ENCODE measurements at regions not wholly inside any gene's neighbourhood (a gene's known extent, or its start where the extent isn't known, plus 50 kb on each side); places are given as distances from the start of the nearest gene placed in this dataset.
"Not testable (repeated sequence)": the region's sequence is repeated elsewhere in the genome, so short reads cannot be mapped to it uniquely, and the experiment has no call there.

- no peak for DNase-seq
These were observed 215.6 kb upstream of the MAP2 start for GRCh38 chr2:209208211-209208610.

- no peak for DNase-seq
These were observed 213.9 kb upstream of the MAP2 start for GRCh38 chr2:209209943-209210342.

DNA sequence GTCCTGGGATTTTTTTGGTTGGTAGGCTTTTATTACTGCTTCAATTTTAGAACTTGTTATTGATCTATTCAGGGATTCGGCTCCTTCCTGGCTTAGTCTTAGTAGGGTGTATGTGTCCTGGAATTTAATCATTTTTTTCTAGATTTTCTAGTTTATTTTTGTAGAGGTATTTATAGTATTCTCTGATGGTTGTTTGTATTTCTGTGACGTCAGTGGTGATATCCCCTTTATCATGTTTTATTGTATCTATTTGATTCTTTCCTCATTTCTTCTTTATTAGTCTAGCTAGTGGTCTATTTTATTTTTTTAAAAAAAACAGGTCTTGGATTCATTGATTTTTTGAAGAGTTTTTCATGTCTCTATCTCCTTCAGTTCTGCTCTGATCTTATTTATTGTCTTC, 193.3 kb upstream of the MAP2 start:
- no peak for DNase-seq

- DNase-seq: no peak
These were observed 187.5 kb upstream of the MAP2 start for GRCh38 chr2:209236377-209236776.

GRCh38 chr2:209238765-209239584, 184.9 kb upstream of the MAP2 start:
- no peak for DNase-seq

DNA sequence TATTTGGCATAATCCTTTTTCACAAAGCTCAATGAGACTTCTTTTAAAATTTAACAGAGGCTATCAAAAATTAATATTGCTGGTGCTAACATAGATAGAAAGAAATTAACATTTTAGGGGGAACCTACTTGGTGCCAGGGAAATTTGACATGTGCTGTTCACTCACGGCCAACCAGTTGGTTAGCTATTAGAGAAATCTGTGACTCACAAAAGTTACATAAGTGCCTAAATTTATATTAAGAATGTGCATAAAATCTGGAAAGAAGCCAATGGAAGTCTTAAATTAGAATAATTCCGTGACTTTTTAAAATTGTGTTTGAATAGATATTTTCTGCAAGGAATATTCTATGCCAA, 184.3 kb upstream of the MAP2 start:
- no peak for DNase-seq

GRCh38 chr2:209240204-209240603, 183.6 kb upstream of the MAP2 start:
- DNase-seq: no peak

GRCh38 chr2:209253544-209253943, 170.3 kb upstream of the MAP2 start:
- DNase-seq: no peak

DNA sequence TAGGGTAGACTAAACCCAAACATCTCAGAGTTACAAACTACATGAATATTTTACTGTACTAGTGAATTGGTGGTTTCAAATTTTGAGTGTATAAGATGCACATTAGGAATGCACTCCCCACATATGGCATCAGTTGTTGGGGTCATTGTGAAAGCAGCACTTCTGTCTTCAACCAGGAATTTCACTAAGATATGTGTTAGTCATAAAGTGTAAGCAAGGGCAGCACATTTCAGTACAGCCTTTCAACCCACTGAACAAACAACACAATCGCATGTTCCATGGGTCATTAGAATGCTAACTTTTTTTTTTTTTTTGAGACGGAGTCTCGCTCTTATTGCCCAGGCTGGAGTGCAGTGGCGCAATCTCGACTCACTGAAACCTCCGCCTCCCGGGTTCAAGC, 164.1 kb upstream of the MAP2 start:
- no peak for DNase-seq

DNA sequence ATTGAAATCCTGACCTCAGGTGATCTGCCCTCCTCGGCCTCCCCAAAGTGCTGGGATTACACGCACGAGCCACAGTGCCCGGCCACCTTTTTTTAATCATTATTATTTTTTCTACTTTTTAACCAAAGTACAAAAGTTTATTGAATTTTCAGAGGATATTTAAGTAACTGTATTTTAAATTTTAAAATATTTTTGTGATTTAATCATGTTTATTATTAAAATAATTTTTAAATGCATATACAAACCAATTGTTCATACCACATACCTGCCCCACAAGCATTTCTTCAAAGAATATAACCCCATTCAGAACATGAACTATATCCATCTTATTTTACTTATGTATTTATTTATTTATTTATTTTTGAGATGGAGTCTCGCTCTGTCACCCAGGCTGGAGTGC, 163.6 kb upstream of the MAP2 start:
- DNase-seq: no peak

DNA sequence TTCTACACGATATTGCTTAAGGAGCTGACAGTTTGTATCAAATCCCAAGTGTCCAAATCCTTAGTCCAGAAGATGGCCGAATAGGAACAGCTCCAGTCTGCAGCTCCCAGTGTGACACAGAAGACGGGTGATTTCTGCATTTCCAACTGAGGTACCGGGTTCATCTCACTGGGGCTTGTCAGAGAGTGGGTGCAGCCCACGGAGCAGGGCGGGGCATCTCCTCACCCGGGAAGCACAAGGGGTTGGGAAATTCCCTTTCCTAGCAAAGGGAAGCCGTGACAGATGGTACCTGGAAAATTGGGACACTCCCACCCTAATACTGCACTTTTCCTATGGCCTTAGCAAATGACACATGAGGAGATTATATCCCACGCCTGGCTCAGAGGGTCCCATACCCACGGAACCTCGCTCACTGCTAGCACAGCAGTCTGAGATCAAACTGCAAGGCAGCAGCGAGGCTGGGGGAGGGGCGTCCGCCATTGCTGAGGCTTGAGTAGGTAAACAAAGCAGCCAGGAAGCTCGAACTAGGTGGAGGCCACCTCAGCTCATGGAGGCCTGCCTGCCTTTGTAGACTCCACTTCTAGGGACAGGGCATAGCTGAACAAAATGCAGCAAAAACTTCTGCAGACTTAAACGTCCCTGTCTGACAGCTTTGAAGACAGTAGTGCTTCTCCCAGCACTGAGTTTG, 162.3 kb upstream of the MAP2 start:
- DNase-seq: not testable (repeated sequence)

- no peak for DNase-seq
These were observed 154.8 kb upstream of the MAP2 start for GRCh38 chr2:209269024-209269423.

DNA sequence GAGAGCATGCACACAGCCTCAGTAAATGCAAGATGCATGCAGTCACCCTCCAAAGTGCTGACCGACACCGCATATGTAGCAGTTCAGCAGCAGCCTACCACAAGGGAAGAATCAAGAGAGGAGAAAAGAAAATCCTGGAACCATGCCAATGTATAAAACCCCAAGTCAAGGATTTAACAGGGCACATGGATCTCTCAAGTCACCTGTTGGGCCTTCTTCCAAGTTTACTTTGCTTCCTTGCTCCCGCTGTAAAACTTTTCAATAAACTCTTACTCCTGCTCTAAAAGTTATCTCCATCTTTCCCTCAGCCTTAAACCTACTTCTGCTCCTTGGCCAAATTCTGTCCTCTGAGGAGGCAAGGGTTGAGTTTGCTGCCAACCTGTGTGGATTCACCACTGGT, 147.8 kb upstream of the MAP2 start:
- DNase-seq: no peak

- DNase-seq: no peak
These were observed 146.4 kb upstream of the MAP2 start for GRCh38 chr2:209277444-209277843.

GRCh38 chr2:209298601-209299000, 125.2 kb upstream of the MAP2 start:
- DNase-seq: no peak

- not testable (repeated sequence) for DNase-seq
These were observed 124.4 kb upstream of the MAP2 start for GRCh38 chr2:209299478-209299877.

DNA sequence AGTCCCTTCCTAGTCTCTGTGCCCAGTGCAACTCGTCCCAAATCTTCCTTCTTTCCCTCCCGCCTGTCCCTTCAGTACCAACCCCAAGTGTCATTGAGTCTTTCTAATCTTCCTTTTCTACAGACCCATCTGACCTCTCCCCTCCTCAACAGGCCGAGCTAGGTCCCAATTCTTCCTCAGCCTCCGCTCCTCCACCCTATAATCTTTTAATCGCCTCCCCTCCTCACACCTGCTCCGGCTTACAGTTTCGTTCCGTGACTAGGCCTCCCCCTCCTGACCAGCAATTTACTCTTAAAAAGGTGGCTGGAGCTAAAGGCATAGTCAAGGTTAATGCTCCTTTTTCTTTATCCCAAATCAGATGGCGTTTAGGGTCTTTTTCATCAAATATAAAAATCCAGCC, 123.1 kb upstream of the MAP2 start:
- DNase-seq: not testable (repeated sequence)

- no peak for DNase-seq
These were observed 118.8 kb upstream of the MAP2 start for GRCh38 chr2:209305026-209305425.

- no peak for DNase-seq
These were observed 118.1 kb upstream of the MAP2 start for GRCh38 chr2:209305746-209306196.

DNA sequence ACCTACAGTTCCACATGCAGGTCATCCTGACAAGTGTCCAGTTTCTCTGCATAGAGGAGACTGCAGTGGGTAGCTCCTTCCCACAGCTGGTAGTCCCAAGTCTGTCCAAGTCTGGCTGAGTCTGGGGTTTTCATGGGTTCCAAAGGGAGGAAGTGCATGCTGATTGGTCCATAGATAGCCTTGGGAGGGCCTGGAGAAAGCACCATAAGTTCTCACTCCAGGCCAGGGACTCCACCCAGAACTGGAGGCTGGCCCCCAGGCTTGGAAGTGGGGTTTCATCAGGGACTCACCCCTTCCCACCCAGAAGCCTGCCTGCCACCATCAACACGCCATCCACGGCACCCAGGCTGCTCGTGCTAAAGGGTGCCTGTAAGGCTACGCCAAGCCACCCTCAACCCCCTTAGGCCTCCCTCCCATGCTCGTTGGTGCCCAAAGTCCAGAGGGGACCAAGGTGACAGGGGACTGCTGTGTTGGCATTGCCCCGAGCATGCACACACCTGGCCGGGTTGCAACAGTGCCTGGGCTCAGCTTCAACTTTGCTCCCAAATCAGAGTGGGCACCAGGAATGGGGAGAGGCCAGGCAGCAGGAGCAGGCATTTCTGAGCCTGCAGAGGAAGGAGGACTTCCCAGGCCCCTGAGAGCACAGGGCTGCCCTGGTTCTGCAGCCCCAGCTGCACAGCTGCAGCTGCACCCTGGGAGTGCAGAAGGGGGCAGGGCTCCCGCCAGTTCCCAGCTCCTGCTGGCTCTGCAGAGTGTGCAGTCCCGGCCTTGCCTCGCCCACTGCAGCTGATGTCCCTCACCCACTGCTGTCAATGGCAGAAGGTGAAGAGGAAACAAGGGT, 116.5 kb upstream of the MAP2 start:
- DNase-seq: no peak

DNA sequence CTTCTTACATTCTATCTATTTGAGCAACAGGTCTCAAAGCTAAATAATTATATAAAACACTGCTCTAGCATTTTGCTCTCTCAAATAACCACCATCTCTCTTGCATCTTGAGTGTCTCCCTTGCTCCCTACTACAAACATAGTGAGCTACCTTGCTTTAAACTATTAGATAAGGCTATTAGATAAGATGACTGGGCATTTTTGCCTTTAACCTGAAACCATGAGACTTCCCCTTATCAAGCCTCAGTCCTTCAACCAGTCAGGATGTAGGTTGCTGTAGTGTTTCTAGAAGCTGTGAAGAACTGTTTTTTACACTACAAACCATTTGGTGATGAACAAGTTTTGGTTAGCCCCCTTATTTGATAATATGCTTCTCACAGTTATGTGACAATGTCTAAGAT, 115.4 kb upstream of the MAP2 start:
- no peak for DNase-seq

GRCh38 chr2:209311948-209312347, 111.9 kb upstream of the MAP2 start:
- DNase-seq: no peak

DNA sequence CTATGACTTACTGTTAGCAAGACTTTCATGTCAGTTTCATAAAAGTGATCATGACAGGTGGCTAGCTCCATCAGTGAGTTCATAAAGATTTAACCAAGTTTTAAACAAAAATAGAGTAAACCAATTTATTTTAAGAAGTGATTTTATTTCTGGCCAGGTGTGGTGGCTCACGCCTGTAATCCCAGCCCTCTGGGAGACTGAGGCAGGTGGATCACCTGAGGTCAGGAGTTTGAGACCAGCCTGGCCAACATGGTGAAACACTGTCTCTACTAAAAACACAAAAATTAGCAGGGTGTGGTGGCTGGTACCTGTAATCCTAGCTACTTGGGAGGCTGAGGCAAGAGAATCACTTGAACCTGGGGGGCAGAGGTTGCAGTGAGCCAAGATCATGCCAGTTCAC, 111.4 kb upstream of the MAP2 start:
- not testable (repeated sequence) for DNase-seq

DNA sequence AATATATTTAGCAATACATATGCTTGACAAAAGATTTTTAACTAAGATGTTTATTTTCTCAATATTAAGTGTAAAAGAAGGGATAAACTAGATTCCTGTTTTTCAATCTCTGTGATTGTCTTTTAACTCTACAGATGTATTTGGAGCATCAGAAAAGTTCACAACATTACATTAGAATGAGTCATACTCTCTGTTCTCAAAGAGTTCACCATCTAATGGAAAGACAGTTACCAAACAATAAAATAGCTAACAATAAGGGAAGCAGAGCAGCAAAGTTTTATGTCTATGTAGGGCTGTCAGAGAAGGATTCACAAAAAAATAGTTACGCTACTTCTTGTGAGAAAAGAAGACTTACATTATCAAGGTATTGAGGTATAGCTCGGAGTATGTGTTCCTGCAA, 109.2 kb upstream of the MAP2 start:
- DNase-seq: no peak

Data from NCI-H187 treated with DMSO at 0.1 percent for 48 hours (cell line).